PFSK-1 (cell line): ENCODE measurements at regions not wholly inside any gene's neighbourhood (a gene's known extent, or its start where the extent isn't known, plus 50 kb on each side); places are given as distances from the start of the nearest gene placed in this dataset.

Source experiments
- FOXP2 ChIP-seq: optimal IDR thresholded peaks from 2 replicates; pipeline ENCODE3; 2011; ENCODE audit warnings: borderline replicate concordance, control low read depth, inconsistent platforms; ENCODE audit not compliant: insufficient read depth; ENCODE audit errors: extremely low read length, extremely low read depth
- POLR2AphosphoS5 ChIP-seq: IDR thresholded peaks from 2 replicates; pipeline ENCODE4 v1.6.1; 2012; ENCODE audit warnings: low read depth, mild to moderate bottlenecking, control low read depth, low read length, moderate library complexity
- SIN3A ChIP-seq: IDR thresholded peaks from 2 replicates; pipeline ENCODE4 v1.6.1; 2012; ENCODE audit warnings: mild to moderate bottlenecking, low read length, moderate library complexity, borderline replicate concordance; ENCODE audit not compliant: insufficient read depth
- TAF1 ChIP-seq: IDR thresholded peaks from 2 replicates; pipeline ENCODE4 v1.6.1; 2012; ENCODE audit warnings: low read length, control low read depth, borderline replicate concordance; ENCODE audit not compliant: insufficient read depth
- TF ChIP-seq, protein P1 (sequence below), 2 experiments: IDR thresholded peaks; 2 replicates each; pipeline versions ENCODE4 v1.6.1 to v1.8.0; 2011 to 2012; ENCODE audit warnings: low read depth in 2 of 2, low read length in 2 of 2, control low read depth in 1 of 2, inconsistent platforms in 1 of 2, mild to moderate bottlenecking in 1 of 2, moderate library complexity in 1 of 2; ENCODE audit not compliant: insufficient read depth in 1 of 2

- TF ChIP-seq POLR2AphosphoS5 (no peak), TAF1 (no peak), SIN3A (no peak), FOXP2 (no peak)
- TF ChIP-seq, protein P1, sequence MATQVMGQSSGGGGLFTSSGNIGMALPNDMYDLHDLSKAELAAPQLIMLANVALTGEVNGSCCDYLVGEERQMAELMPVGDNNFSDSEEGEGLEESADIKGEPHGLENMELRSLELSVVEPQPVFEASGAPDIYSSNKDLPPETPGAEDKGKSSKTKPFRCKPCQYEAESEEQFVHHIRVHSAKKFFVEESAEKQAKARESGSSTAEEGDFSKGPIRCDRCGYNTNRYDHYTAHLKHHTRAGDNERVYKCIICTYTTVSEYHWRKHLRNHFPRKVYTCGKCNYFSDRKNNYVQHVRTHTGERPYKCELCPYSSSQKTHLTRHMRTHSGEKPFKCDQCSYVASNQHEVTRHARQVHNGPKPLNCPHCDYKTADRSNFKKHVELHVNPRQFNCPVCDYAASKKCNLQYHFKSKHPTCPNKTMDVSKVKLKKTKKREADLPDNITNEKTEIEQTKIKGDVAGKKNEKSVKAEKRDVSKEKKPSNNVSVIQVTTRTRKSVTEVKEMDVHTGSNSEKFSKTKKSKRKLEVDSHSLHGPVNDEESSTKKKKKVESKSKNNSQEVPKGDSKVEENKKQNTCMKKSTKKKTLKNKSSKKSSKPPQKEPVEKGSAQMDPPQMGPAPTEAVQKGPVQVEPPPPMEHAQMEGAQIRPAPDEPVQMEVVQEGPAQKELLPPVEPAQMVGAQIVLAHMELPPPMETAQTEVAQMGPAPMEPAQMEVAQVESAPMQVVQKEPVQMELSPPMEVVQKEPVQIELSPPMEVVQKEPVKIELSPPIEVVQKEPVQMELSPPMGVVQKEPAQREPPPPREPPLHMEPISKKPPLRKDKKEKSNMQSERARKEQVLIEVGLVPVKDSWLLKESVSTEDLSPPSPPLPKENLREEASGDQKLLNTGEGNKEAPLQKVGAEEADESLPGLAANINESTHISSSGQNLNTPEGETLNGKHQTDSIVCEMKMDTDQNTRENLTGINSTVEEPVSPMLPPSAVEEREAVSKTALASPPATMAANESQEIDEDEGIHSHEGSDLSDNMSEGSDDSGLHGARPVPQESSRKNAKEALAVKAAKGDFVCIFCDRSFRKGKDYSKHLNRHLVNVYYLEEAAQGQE (IDR thresholded peaks at IDR 0.05; ENCODE audit: insufficient read depth in 1 of 2, low read depth in 2 of 2, low read length in 2 of 2) = no peak
Measured at GRCh38 chr7:54689394-54690049, 69.5 kb downstream of the SEC61G start.

DNA sequence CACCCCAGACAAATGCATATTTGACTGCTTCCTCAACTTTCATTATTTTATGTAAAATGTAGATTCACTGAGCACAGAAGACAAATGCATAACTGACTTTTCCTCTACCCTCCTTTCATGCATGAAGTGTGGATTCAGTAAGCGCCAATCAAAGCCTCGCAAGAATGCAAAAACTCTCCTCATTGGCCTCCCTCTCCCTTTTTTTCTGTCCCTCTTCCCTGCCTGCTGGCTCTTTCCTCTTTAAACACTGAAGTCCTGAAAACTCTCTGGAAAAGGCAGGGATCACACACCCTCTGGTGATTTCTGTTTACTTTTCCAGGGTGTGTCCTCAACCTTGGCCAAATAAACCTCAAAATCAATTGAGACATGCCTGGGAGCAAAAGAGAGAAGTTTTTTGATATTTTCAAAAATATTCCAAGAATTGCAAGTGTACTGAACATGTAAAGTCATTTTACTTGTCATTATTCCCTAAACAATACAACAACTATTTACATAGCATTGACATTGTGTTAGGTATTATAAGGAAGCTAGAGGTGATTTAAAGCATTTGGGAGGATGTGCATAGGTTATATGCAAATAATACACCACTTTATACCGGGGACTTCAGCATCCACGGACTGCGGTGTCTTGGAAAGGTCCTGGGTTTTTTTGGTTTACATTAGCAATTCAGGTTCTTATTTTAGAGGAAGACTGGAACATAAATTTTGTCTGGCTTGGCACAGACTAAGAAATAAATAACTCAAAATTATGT is 71.4 kb downstream of the SEC61G start:
- TF ChIP-seq TAF1 (no peak), SIN3A (no peak), POLR2AphosphoS5 (no peak), FOXP2 (no peak)
- TF ChIP-seq, protein P1 (IDR thresholded peaks at IDR 0.05; ENCODE audit: insufficient read depth in 1 of 2, low read depth in 2 of 2, low read length in 2 of 2) = no peak

DNA sequence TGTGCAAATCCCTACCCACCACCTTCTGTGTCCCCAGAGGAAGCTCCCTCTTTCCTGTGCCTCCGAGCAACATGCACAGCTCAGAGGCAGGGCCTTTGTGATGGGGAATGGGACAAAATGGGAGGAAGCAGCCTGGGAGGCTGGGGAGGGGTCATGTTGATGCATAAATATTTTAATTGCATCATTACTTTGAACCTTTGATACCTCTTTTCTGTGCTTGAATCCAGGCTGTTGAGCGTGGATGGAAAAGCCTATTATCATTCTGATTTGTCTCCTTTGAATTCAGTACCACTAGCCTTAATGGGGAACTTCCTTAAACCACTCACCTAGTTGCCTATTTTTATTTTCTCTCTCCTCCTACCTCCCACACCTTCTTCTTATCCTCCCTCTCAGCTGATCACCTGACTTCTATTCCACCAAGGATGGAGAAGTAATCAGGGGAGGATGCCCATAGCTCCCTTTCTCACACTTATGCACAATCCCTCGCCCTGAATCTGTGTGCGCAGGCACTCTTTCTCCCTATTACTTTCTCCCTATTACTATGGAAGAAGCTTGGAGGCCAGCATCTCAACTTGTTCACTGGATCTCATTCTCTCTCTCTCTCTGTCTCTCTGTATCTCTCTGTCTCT is 78.5 kb downstream of the SEC61G start:
- no peak for TF ChIP-seq SIN3A
- TF ChIP-seq, protein P1 (IDR thresholded peaks at IDR 0.05; ENCODE audit: insufficient read depth in 1 of 2, low read depth in 2 of 2, low read length in 2 of 2) = no peak
- no peak for TF ChIP-seq POLR2AphosphoS5
- TF ChIP-seq TAF1 = no peak
- no peak for TF ChIP-seq FOXP2

DNA sequence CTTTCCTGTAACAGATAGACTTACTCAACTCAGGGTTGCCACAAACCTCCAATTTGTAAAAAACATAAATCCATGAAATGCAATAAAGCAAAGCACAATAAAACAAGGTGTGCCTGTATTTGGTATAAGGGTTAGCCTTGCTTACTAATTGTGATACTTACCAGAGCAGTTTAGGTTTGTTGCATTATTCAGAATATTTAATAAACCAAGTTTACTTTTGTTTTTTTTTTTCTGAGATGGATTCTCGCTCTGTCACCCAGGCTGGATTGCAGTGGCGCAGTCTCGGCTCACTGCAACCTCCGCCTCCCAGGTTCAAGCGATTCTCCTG is 79.6 kb downstream of the SEC61G start:
- TF ChIP-seq, protein P1 (IDR thresholded peaks at IDR 0.05; ENCODE audit: insufficient read depth in 1 of 2, low read depth in 2 of 2, low read length in 2 of 2) = no peak
- TF ChIP-seq TAF1 (no peak), POLR2AphosphoS5 (no peak), FOXP2 (no peak), SIN3A (no peak)
